ENCODE measurements at regions not wholly inside any gene's neighbourhood (a gene's known extent, or its start where the extent isn't known, plus 50 kb on each side); places are given as distances from the start of the nearest gene placed in this dataset.

GRCh38 chr9:99307851-99308250 is 85.8 kb downstream of the SEC61B start:
- CTCF ChIA-PET (ENCODE audit: low intra/inter-chr PET ratio): interaction anchor here (0.6 kb wide), 1 partner anchor 33 kb away, joined by 3 read pairs; no protein-coding TSS in a partner anchor

More at GRCh38 chr9:99307851-99308250, 85.8 kb downstream of the SEC61B start:
- FAIRE-seq (no peak), ATAC-seq (no peak), DNase-seq (ENCODE audit: extremely low read depth in 1 of 4, low spot score in 3 of 4) (no peak)
- H2AFZ ChIP-seq (ENCODE audit: low read depth, low read length): no peak overlapping the region
- POLR2A ChIA-PET: interaction anchor here (0.6 kb wide), 1 partner anchor 564 kb away, joined by 4 read pairs; no protein-coding TSS in a partner anchor
- BruUV-seq (replicated peaks): no TSS peak
- no peaks in the 10 kb centered on the region for H3K79me2 ChIP-seq (ENCODE audit: control insufficient read depth, insufficient read depth, low read length)
- 0% methylated on average over 4 of the region's 4 CpGs for WGBS (ENCODE audit: insufficient coverage, low coverage, missing lambda C conversion rate)
- in situ Hi-C loops (cut with MboI) (no loop called here), intact Hi-C loops (cut with micrococcal nuclease) (no loop called here)
- TF ChIP-seq ZNF41 (CRISPR knock-in tag; conservative IDR thresholded peaks at IDR 0.05) (no peak), MNT (conservative IDR thresholded peaks at IDR 0.05) (no peak), HEY1 (CRISPR knock-in tag; IDR thresholded peaks at IDR 0.05; ENCODE audit: borderline replicate concordance) (no peak), PHF21A (IDR thresholded peaks at IDR 0.05; ENCODE audit: borderline replicate concordance, low read depth) (no peak), SUPT5H (IDR thresholded peaks at IDR 0.05) (no peak), MAFF (IDR thresholded peaks at IDR 0.05; ENCODE audit: low read length) (no peak), ZC3H4 (CRISPR knock-in tag; IDR thresholded peaks at IDR 0.05; ENCODE audit: borderline replicate concordance) (no peak), PRDM10 (IDR thresholded peaks at IDR 0.05; ENCODE audit: partially characterized antibody) (no peak), ZNF140 (CRISPR knock-in tag; IDR thresholded peaks at IDR 0.05) (no peak), ZKSCAN1 (IDR thresholded peaks at IDR 0.05; ENCODE audit: low read depth, low read length) (no peak), NFATC3 (IDR thresholded peaks at IDR 0.05) (no peak), E2F3 (CRISPR knock-in tag; IDR thresholded peaks at IDR 0.05) (no peak), NCOA1 (IDR thresholded peaks at IDR 0.05; ENCODE audit: low read depth) (no peak), SMARCA4 (IDR thresholded peaks at IDR 0.05) (no peak), FOXP1 (CRISPR knock-in tag; IDR thresholded peaks at IDR 0.05) (no peak), ZNF584 (CRISPR knock-in tag; IDR thresholded peaks at IDR 0.05; ENCODE audit: low read depth) (no peak), KDM1A (IDR thresholded peaks at IDR 0.05) (no peak), ARID2 (IDR thresholded peaks at IDR 0.05) (no peak)
- no peaks in the 10 kb centered on the region for H3K9me3 ChIP-seq (replicated peaks; ENCODE audit: control insufficient read depth, insufficient read depth, low read depth, low read length)
- H4K20me1 ChIP-seq (replicated peaks; ENCODE audit: control insufficient read depth, insufficient read depth, low read length): no peaks in the 10 kb centered on the region
- no peak overlapping the region for H3K27ac ChIP-seq (ENCODE audit: extremely low read depth, low read depth, low read length)
- H3K27me3 ChIP-seq (ENCODE audit: control insufficient read depth in 2 of 2, insufficient read depth in 2 of 2, low read length in 2 of 2): peaks cover 0 to 22% of the 10 kb centered on the region in 2 experiments; a peak in 4 of 5 replicates
- H3K36me3 ChIP-seq (ENCODE audit: control insufficient read depth, insufficient read depth, low read length): no peaks in the 10 kb centered on the region
- H3K4me1 ChIP-seq (replicated peaks in 1 of 2; ENCODE audit: control insufficient read depth in 2 of 2, insufficient read depth in 2 of 2, low read length in 2 of 2): peaks cover 2 to 10% of the 10 kb centered on the region in 2 experiments
- no peak overlapping the region for H3K9ac ChIP-seq (ENCODE audit: insufficient read depth in 1 of 2, low read depth in 2 of 2, low read length in 2 of 2)
- H3K4me3 ChIP-seq: no peak overlapping the region
- no peak overlapping the region for H3K4me2 ChIP-seq (ENCODE audit: insufficient read depth, low read length)
- no peaks in the 10 kb centered on the region for H3K9me1 ChIP-seq (ENCODE audit: control insufficient read depth, insufficient read depth, low read length)
